Astrocyte of the cerebellum (primary cell): ENCODE measurements at regions not wholly inside any gene's neighbourhood (a gene's known extent, or its start where the extent isn't known, plus 50 kb on each side); places are given as distances from the start of the nearest gene placed in this dataset.

Source experiments
- DNase-seq: peaks from one replicate; pipeline ENCODE4 v3.0.0-alpha.2; 2011; ENCODE audit warnings: low read depth
- H3K4me3 ChIP-seq: 2 replicates; pipeline ENCODE4 v1.5.1; 2011; ENCODE audit warnings: mild to moderate bottlenecking, low read depth, low read length, moderate library complexity
- CTCF ChIP-seq: IDR thresholded peaks from 2 replicates; pipeline ENCODE4 v1.5.1; 2012; ENCODE audit warnings: low read length, low read depth, moderate library complexity, mild to moderate bottlenecking; ENCODE audit errors: missing control alignments
- in situ Hi-C: cut with HindIII; loops from 2 replicates; pipeline ENCODE4 v1.10.0; 2017; ENCODE audit warnings: low sequenced_read_pairs

GRCh38 chr5:135678640-135679268 lies 100.0 kb upstream of the CXCL14 start:
- in situ Hi-C loops, result no loop called here
- no peak for DNase-seq
- no peak for TF ChIP-seq CTCF
- no peak overlapping the region for H3K4me3 ChIP-seq

- H3K4me3 ChIP-seq, result no peak overlapping the region
- in situ Hi-C loops, result no loop called here
- no peak for TF ChIP-seq CTCF
- no peak for DNase-seq
Measured at GRCh38 chr5:135671966-135672365, 93.2 kb upstream of the CXCL14 start.

GRCh38 chr5:135671052-135671705 lies 92.4 kb upstream of the CXCL14 start:
- in situ Hi-C loops, result no loop called here

GRCh38 chr5:135670588-135670987 lies 91.8 kb upstream of the CXCL14 start:
- H3K4me3 ChIP-seq, result no peak overlapping the region
- in situ Hi-C loops, result no loop called here
- TF ChIP-seq CTCF, result no peak
- no peak for DNase-seq

More at GRCh38 chr5:135671052-135671705, 92.4 kb upstream of the CXCL14 start:
- no peak overlapping the region for H3K4me3 ChIP-seq
- TF ChIP-seq CTCF, result no peak
- no peak for DNase-seq

GRCh38 chr5:135669416-135669815 lies 90.6 kb upstream of the CXCL14 start:
- H3K4me3 ChIP-seq, result no peak overlapping the region
- DNase-seq, result no peak
- no peak for TF ChIP-seq CTCF
- in situ Hi-C loops, result no loop called here

- in situ Hi-C loops, result no loop called here
- no peak for DNase-seq
- no peak overlapping the region for H3K4me3 ChIP-seq
- TF ChIP-seq CTCF, result no peak
Measured at GRCh38 chr5:135667673-135668072, 88.9 kb upstream of the CXCL14 start.
